Parathyroid adenoma (tissue), 2 donors: ENCODE measurements at regions not wholly inside any gene's neighbourhood (a gene's known extent, or its start where the extent isn't known, plus 50 kb on each side); places are given as distances from the start of the nearest gene placed in this dataset.
"Not testable (repeated sequence)": the region's sequence is repeated elsewhere in the genome, so short reads cannot be mapped to it uniquely, and the experiment has no call there.

Experiments
- H2AFZ ChIP-seq: fragments of 300-600 bp; sonication (generic); one replicate; pipeline ENCODE4 v1.7.0; 2017; ENCODE audit warnings: antibody characterized with exemption, mild to moderate bottlenecking
- H3K27ac ChIP-seq: fragments of 300-600 bp; sonication (generic); one replicate; pipeline ENCODE4 v1.7.0; 2017
- H3K27me3 ChIP-seq: fragments of 300-600 bp; sonication (generic); one replicate; pipeline ENCODE4 v1.7.0; 2017; ENCODE audit warnings: low read length; ENCODE audit not compliant: control insufficient read depth, insufficient read depth
- H3K36me3 ChIP-seq: fragments of 300-600 bp; sonication (generic); one replicate; pipeline ENCODE4 v1.7.0; 2017; ENCODE audit warnings: low read length; ENCODE audit not compliant: control insufficient read depth, insufficient read depth
- H3K4me1 ChIP-seq: fragments of 300-600 bp; sonication (generic); one replicate; pipeline ENCODE4 v1.7.0; 2017; ENCODE audit warnings: control low read depth
- H3K4me2 ChIP-seq: fragments of 300-600 bp; sonication (generic); one replicate; pipeline ENCODE4 v1.7.0; 2017; ENCODE audit warnings: low read length
- H3K4me3 ChIP-seq: fragments of 300-600 bp; sonication (generic); one replicate; pipeline ENCODE4 v1.7.0; 2017; ENCODE audit warnings: low read depth, low read length
- H3K79me2 ChIP-seq: fragments of 300-600 bp; sonication (generic); one replicate; pipeline ENCODE4 v1.7.0; 2017; ENCODE audit warnings: control low read depth
- H3K9ac ChIP-seq: fragments of 300-600 bp; sonication (generic); one replicate; pipeline ENCODE4 v1.7.0; 2017; ENCODE audit warnings: mild to moderate bottlenecking
- H3K9me3 ChIP-seq: fragments of 300-600 bp; sonication (generic); one replicate; pipeline ENCODE4 v1.7.0; 2017; ENCODE audit warnings: low read length; ENCODE audit not compliant: control insufficient read depth
- CTCF ChIP-seq: fragments of 300-600 bp; sonication (generic); IDR thresholded peaks from one replicate; pipeline ENCODE4 v1.7.0; 2017; ENCODE audit warnings: antibody characterized with exemption, mild to moderate bottlenecking
- donor health status: primary hyperparathyroidism.

GRCh38 chr20:48019940-48020339, 234.7 kb upstream of the SULF2 start:
- Histone ChIP-seq H3K9me3 (no peaks in the 10 kb centered on the region), H3K27ac (no peak overlapping the region), H3K36me3 (no peaks in the 10 kb centered on the region), H3K4me1 (no peaks in the 10 kb centered on the region), H3K4me2 (no peak overlapping the region), H3K79me2 (no peaks in the 10 kb centered on the region), H2AFZ (no peak overlapping the region), H3K4me3 (no peak overlapping the region), H3K9ac (no peak overlapping the region), H3K27me3 (no peaks in the 10 kb centered on the region)
- TF ChIP-seq CTCF = no peak

- Histone ChIP-seq H3K27ac (no peak overlapping the region), H3K4me2 (no peak overlapping the region), H3K79me2 (no peaks in the 10 kb centered on the region), H3K9ac (no peak overlapping the region), H3K4me1 (no peaks in the 10 kb centered on the region), H3K27me3 (no peaks in the 10 kb centered on the region), H3K9me3 (no peaks in the 10 kb centered on the region), H2AFZ (no peak overlapping the region), H3K4me3 (no peak overlapping the region), H3K36me3 (no peaks in the 10 kb centered on the region)
- TF ChIP-seq CTCF = no peak
Observed at GRCh38 chr20:48019496-48019895, 234.2 kb upstream of the SULF2 start.

- not testable (repeated sequence) for H3K36me3 ChIP-seq, H2AFZ ChIP-seq, H3K27ac ChIP-seq, H3K27me3 ChIP-seq, H3K79me2 ChIP-seq, H3K4me3 ChIP-seq, H3K4me2 ChIP-seq, H3K9ac ChIP-seq, H3K4me1 ChIP-seq, H3K9me3 ChIP-seq
Observed at GRCh38 chr20:48018851-48019250, 233.6 kb upstream of the SULF2 start.

GRCh38 chr20:48017992-48018391, 232.7 kb upstream of the SULF2 start:
- Histone ChIP-seq H3K36me3 (no peaks in the 10 kb centered on the region), H3K9me3 (no peaks in the 10 kb centered on the region), H3K9ac (no peak overlapping the region)

GRCh38 chr20:48017509-48017908, 232.2 kb upstream of the SULF2 start:
- Histone ChIP-seq H3K27ac (no peak overlapping the region), H2AFZ (no peak overlapping the region), H3K9ac (no peak overlapping the region), H3K27me3 (no peaks in the 10 kb centered on the region), H3K79me2 (no peaks in the 10 kb centered on the region), H3K4me3 (no peak overlapping the region), H3K4me2 (no peak overlapping the region), H3K4me1 (no peaks in the 10 kb centered on the region), H3K9me3 (no peaks in the 10 kb centered on the region), H3K36me3 (no peaks in the 10 kb centered on the region)
- TF ChIP-seq CTCF = no peak

More at GRCh38 chr20:48017992-48018391, 232.7 kb upstream of the SULF2 start:
- Histone ChIP-seq H3K27me3 (no peaks in the 10 kb centered on the region), H3K27ac (no peak overlapping the region), H3K4me1 (no peaks in the 10 kb centered on the region), H3K79me2 (no peaks in the 10 kb centered on the region), H3K4me2 (no peak overlapping the region), H3K4me3 (no peak overlapping the region), H2AFZ (no peak overlapping the region)
- no peak for TF ChIP-seq CTCF
